Fibroblast of peridontal ligament (primary cell): ENCODE measurements at regions not wholly inside any gene's neighbourhood (a gene's known extent, or its start where the extent isn't known, plus 50 kb on each side); places are given as distances from the start of the nearest gene placed in this dataset.
A peak's percentile ranks its signal among the peaks of the same experiment; 100 is the strongest.

Experiments used
- DNase-seq: peaks from one replicate; pipeline ENCODE4 v3.0.0-alpha.2; 2010; ENCODE audit errors: extremely low read depth

DNA sequence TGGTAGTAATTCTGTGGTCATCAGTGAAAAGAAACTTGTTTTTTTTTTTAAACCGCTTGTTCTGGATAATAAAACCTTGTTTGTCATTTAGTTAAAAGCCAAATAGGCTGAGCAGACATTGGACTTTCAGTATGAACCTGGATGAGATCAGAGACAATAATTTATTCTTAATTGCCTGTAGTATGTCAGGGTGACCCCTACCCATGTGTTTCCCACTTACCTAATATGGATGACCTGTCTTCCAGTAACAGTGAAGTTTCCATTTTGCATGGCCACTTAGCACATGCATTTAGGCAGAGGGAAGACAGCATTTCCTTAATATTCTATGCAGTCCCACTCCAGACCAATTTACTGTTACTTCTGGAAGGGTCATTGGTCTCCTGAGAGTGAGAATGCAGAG is 87.6 kb upstream of the CFAP20DC start:
- DNase-seq = no peak

DNA sequence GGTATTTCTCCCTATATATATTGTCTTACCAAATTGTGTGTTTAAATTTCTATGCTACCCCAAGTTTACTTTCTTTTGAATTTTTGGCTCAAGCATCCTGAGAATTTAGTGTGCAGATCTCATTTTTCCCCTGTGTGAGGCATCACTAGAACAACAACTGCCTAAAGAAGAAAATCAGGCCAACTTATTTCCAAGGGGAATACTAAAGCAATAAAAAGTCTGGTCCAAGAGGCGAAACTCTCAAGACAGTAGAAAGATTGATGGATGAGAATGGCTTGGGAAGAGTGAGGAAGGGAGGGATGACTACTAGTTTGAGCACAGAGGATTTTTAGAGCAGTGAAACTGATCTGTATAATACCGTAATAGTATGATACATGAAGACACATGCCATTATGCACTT is 86.3 kb upstream of the CFAP20DC start:
- DNase-seq = no peak

DNA sequence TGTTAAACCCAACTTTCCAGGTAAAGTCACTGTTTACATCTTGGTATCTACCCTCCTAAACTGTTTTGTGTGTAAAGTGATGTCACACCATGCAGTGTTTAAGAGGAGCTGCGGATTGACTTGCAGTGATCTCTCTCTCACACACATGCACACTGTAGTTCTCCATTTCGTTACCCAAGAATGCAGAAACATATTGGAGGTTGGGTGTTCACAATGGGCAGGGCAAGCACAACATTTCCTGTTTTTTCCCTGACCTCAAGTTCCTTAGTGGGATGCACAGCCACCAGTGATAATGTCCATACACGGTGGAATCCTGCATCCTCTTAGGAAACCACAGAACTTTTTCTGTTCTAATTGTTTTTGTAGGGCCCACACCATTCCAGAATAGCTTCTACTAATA is 85.3 kb upstream of the CFAP20DC start:
- DNase-seq = no peak

DNA sequence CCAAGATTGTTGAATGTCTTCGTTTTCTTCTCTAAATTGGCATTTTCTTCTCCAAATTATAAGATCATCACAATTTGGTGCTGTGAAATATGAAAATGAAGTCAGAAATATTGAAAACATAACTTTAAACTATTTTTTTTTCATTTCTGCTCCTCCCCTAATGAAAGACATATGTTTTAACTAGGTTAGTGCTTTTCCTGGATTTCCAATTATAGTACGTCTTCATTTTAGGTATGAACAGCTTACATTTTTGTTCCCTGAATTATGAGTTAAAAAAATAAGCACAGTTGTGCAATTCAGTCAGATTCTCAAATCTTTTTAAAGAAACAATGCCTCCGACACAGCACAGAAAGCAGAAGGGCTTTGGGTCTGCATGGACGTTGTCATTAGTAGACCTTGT is 83.5 kb upstream of the CFAP20DC start:
- peak; percentile 91 for DNase-seq

DNA sequence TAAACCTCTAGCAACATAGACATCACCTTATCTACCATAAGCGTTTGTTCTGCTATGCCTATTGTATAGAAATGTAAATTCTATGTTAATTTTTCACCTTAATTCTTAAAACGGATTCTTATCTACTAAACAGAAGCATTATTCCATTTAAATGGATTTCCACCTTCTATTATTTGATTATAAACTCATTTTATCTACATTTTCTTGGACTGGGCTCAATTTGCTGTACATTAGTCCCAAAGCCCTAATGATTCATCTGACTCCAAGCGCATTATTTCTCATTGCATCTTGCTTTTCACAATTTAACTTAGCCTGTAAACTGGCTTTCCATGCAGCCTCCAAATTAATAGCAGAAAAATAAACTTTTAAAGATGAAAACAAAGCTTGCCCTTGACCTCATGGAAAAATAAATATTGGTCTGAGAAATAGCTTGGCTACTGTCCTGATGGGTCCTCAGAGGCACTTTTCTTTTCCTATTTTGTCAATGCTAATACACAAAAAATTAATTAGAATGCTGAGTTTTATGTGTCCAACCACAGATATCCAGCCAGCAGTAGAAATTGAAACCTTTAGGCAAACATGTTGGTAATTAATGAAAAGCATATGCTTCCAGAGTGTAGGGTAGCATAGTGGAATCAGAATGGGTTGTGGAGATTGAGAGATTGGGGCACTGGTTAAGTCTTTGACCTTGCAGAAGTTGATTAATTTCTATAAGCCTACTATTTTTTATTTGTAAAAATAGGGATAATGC is 81.4 kb upstream of the CFAP20DC start:
- peak; percentile 72 for DNase-seq

DNA sequence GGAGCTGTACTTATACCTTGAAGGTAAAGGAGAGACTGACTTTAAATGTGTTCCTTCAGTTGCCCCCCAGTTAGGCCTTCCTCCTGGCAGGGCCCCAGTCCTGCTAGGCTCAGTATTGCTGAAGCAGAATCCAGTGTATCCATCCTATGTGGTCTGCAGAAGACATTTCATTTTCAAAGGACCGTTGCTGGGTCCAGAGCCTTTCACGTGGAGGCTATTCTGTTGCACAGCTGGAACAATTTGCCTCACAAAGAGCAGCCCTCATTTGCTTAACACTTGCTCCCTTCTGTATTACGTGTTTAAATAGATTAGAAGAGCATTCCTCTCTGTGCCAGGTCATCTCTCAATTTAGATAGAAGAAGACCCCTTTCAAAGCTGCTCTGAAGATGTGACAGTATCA is 78.9 kb upstream of the CFAP20DC start:
- DNase-seq = no peak

DNA sequence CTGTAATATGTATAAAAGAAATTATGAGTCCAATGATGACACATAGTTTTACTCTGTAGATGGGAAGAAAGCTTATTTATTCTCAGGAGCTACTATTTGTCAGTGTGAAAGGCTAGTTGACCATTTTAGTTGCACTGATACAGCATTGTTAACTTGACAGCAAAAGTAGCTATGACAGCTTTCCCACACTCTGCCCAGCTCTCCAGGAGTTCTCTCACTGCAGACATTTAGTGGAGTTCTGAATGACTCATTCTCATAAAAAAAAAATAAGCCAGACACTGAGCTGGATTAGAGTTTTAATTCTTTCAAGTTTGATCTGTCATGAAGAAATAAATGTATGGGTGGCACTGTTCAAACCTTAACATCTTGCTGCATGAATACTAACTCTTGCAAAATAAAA is 77.2 kb upstream of the CFAP20DC start:
- DNase-seq = peak; percentile 81

DNA sequence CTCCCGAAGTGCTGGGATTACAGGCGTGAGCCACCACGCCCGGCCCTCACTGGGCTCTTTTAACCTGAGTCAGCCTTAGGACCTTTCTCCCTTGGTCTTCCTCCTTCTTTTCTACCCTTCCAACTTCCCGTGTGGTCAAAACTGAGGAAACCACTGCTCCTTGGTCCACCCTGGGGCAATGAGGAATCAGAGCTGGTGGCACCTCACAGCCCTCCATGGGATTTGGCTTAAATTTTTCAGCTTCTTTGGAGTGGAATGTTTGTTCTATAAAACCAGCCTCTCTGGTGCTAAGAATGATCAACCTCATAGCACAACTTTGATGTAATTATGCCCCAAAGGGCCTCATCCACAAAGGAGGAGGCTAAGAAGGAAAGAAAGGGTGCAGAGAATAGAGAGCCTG is 76.6 kb upstream of the CFAP20DC start:
- no peak for DNase-seq

DNA sequence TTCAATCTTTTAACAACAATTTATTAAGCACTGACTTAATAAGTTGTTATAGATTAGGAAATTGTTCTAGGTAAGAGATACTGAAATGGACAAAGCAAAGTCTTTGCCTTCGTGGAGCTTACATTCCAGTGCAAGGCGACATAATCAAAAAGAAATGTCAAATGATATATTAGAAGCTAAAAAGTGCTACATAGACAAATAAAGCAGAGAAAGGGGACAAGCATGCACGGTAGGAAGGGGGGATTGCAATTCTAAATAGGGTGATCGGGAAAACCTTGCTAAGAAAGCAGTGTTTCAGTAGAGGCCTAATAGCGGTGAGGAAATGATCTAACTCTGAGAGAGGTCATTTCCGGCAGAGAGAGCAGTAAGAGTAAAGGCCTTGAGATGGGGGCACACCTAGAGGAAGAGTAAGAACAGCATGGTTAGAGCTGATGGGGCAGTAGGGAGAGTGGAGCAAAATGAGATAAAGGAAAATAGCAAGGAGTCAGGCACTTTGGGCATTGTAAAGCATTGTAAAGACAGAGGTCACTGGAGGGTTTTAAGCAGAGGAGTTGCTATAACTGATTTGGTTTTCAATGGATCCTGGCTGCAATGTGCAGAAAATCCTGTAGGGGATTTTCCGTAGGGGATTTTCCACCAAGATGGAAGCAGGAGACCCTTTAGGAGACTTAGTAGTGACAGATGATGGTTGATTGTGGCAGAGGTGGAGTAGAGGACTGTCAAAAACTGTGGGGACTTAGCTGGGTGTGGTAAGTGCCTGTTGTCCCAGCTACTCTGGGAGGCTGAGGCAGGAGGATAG is 71.7 kb upstream of the CFAP20DC start:
- no peak for DNase-seq

DNA sequence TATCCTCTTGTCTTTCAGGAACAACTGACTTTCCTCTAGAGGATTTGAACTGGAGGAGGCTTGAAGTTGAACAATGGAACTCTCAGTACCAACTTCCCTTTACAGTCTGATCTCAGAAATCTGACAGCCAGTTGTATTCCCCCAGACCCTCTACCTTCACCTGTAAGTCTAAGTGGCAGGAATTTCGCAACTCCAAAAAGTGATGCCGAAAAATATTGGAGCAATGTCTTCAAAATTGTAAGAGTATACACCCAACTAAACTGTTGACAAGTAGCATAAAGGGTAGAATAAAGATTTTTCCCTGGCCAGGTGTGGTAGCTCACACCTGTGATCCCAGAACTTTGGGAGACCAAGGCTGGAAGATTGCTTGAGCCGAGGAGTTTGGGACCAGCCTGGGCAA is 69.1 kb upstream of the CFAP20DC start:
- DNase-seq = no peak

DNA sequence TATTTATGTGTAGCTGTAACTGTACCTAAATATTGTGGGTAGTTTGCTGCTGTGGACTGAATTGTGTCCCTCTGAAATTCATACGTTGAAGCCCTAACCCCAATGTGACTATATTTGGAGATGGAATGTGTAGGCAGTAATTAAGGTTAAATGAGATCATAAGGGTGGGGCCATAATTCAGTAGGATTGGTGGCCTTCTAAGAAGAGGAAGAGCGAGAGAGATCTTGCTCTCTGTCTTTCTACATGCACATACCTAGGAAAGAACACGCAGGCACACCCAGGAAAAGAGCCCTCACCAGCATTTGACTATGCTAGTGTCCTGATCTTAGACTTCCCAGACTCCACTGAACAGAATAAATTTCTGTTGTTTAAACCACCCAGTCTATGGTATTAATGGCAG is 67.6 kb upstream of the CFAP20DC start:
- DNase-seq = no peak

DNA sequence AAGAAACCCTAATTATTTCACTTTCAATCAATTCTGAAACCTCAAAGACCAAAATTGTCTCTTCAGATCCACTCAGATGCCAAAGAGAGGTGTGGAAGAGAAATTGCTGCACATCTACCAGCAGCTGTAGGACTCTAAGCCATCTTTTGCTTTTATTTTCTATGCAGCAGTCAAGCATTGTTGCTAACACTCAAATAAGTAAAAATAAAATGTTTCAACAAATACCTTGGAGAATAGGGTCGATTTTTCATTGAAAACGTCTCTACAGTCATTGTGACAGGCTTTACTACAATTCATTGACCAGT is 66.4 kb upstream of the CFAP20DC start:
- DNase-seq = no peak

DNA sequence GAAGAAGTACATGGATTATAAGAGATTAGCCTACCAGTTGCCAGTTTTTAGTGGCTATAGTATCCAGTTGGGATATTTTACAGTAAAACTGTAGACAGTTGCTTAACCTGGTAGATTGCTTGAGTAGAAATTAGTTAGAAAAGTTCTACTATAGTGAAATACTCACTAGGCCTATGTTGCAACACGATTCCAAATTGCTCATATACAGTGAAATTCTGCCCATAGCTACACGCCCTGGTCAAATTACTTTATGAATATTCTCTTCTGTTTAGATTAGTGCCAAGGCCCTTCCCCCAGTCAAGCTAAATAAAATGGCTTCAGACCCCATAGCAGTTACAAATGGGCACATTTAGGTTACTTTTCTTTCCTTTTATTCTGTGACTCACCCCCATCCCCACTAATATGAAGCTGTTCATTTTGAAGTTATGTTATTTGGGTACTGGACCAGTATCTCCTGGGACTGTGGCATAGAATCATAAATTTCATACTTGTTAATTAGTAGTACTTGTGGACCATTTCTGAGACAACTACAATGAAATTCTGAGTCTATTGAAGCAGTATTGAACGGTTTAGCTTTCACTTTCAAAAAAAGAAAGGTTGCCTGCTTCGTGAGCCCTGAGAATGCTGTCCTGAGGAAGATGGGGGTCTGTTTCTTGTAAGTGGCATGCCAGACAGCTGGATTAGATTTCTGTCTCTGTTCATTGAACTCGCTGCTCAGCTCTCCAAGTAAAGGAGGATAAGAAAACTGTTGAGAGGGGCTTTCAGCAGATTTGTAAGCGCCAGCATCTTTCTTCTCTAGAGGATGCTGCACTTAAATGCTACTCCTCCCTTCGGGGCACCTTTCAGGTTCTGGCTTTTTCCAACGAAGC is 65.8 kb upstream of the CFAP20DC start:
- peak; percentile 85 for DNase-seq

DNA sequence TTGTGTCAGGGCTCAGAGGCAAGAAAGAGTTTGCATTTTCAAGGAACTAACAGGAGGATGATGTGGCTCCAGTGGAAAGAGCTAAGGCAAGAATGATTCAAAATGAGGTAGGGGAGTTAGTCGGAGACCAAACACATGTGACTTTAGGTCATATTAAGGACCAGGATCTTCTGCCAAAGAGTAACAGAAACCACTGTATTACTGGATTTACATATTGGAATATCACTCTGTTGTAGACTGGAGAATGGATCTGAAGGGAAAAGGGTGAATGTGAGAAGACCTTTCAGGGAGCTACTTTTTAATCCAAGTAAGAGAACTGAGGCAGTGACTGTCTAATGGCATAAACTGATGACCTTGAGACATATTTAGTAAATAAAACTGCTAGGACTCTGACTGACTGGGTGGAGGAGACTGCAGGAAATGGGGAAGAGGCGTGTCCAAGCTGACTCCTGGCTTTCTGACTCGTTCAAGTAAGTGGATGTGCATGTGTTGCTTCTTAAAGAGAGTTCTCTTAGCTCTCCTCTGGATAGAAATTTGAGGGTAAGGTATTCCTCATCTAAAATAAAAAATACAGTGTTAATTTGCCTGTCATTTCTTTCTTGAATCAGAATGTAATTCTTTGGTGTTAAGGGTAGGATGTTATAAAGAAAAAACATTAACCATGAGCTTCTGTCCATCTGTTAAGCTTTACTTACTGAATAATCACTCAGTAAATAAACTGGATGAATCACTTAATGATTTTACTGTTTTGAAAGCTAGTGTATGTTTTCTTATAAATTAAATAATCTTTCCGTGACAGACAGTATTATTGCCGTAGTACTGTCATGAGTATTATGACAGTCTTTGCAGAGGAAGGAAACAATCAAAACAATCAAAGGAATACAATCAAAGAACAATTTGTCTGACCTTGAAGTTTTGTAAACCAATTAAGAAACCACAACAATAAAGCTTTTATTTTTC is 58.3 kb upstream of the CFAP20DC start:
- peak; percentile 44 for DNase-seq

DNA sequence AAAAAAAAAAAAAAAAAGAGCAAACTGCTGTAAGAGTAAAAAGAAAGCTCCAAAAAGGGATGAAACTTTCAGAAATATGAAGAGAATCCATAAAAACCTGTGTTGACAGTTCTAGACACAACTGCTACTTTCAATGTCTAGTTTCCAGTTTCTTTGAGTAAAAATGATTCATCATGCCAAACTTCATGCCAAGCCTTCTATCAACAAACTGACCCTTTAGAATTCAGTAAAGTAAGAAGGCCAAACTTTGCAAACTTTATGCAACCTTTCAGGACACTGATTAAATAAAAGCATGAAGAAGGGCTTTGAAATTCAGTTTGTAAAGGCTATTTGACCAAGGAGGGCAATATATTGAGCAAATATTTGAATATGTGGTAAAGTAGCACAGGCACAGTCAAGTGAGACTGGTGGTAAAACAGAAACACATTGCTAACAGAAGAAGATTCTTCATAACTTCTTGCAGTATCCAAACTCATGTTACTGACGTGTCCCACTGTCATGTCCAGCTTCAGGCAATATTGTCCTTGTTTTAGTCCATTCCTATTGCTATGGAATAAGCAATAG is 56.3 kb upstream of the CFAP20DC start:
- DNase-seq = peak; percentile 74

DNA sequence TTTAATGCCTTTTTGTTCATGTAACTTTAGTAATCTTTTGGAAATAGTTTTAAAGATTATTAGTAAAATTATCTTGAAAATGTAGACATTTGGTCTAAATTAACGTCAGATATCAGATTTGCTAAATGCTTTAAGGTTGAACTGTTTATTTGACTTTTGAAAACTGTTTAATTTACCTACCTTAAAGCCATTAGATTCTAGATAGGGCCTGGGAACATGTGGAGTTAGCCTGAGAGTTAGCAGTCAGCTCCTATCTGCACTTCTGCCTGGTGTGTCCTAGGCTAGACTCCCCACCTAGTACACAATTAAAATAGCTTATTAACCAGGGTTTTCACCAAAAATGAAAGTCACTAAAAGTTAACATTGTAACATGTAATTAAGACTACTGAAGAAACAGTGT is 53.7 kb upstream of the CFAP20DC start:
- DNase-seq = no peak

DNA sequence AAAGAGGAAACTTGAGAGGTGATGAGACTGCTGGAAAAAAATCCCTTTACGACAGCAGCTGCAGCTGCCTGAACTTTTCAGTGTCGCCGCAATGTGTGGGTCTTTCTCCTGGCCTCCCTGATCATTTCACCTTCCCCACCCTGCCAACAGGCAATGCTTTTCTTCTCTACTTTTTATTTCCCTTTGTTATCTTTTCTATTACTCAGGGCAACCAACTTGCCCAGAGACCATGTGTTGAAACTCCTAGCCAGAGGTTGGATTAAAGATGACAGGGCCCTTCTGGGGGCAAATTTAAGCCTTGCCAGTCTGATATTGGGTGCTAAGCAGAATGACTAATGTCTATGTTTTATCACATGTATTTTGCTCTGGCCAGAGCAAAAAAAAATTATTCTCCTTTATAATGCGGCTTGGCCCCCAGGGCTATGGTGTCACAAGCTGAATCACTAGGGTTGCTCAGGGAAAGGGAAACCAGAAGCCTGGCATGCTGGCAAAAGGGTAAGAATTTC is 51.5 kb upstream of the CFAP20DC start:
- peak; percentile 74 for DNase-seq
